ENCODE measurements at regions not wholly inside any gene's neighbourhood (a gene's known extent, or its start where the extent isn't known, plus 50 kb on each side); places are given as distances from the start of the nearest gene placed in this dataset.

- TF ChIP-seq NRF1 (conservative IDR thresholded peaks at IDR 0.05; ENCODE audit: low read depth, low read length) (no peak), NR2C2 (IDR thresholded peaks at IDR 0.05; ENCODE audit: borderline replicate concordance, control insufficient read depth, insufficient read length, low read depth) (no peak), POU2F2 (IDR thresholded peaks at IDR 0.05; ENCODE audit: borderline replicate concordance, low read depth, low read length) (no peak), ZBTB11 (CRISPR knock-in tag; IDR thresholded peaks at IDR 0.05) (no peak), RAD21 (IDR thresholded peaks at IDR 0.05; ENCODE audit: insufficient read depth, low read depth, low read length) (no peak), NFXL1 (IDR thresholded peaks at IDR 0.05; ENCODE audit: borderline replicate concordance) (no peak), ZBED1 (IDR thresholded peaks at IDR 0.05; ENCODE audit: borderline replicate concordance) (no peak), CTCF (IDR thresholded peaks at IDR 0.05 in 2 of 3, conservative IDR thresholded peaks at IDR 0.05 in 1 of 3; ENCODE audit: control insufficient read depth in 2 of 3, extremely low read depth in 1 of 3, insufficient read depth in 1 of 3, low read depth in 3 of 3, low read length in 3 of 3) (no peak), POLR2AphosphoS5 (IDR thresholded peaks at IDR 0.05; ENCODE audit: low read length) (no peak), E2F4 (IDR thresholded peaks at IDR 0.05; ENCODE audit: low read depth, low read length) (no peak)
These were observed 271.1 kb downstream of the CCER1 start for GRCh38 chr12:90683871-90684270.

Data from GM12878 (cell line).